ENCODE measurements at regions not wholly inside any gene's neighbourhood (a gene's known extent, or its start where the extent isn't known, plus 50 kb on each side); places are given as distances from the start of the nearest gene placed in this dataset.

GRCh38 chr20:60598528-60598927 is 640.3 kb downstream of the CDH26 start:
- DNase-seq (ENCODE audit: low read depth) = no peak

GRCh38 chr20:60599381-60599780 is 641.2 kb downstream of the CDH26 start:
- DNase-seq (ENCODE audit: low read depth) = no peak
- no peak overlapping the region for H3K4me3 ChIP-seq (ENCODE audit: control insufficient read depth, low read depth, low read length)
- no peak for TF ChIP-seq CTCF (conservative IDR thresholded peaks at IDR 0.05; ENCODE audit: control insufficient read depth, insufficient read depth, low read depth, low read length)

More at GRCh38 chr20:60598528-60598927, 640.3 kb downstream of the CDH26 start:
- no peak overlapping the region for H3K4me3 ChIP-seq (ENCODE audit: control insufficient read depth, low read depth, low read length)
- TF ChIP-seq CTCF (conservative IDR thresholded peaks at IDR 0.05; ENCODE audit: control insufficient read depth, insufficient read depth, low read depth, low read length) = no peak

- DNase-seq (ENCODE audit: low read depth) = no peak
- TF ChIP-seq CTCF (conservative IDR thresholded peaks at IDR 0.05; ENCODE audit: control insufficient read depth, insufficient read depth, low read depth, low read length) = no peak
- H3K4me3 ChIP-seq (ENCODE audit: control insufficient read depth, low read depth, low read length) = no peak overlapping the region
Observed at GRCh38 chr20:60600036-60600435, 641.8 kb downstream of the CDH26 start.

- no peak overlapping the region for H3K4me3 ChIP-seq (ENCODE audit: control insufficient read depth, low read depth, low read length)
- DNase-seq (ENCODE audit: low read depth) = no peak
- TF ChIP-seq CTCF (conservative IDR thresholded peaks at IDR 0.05; ENCODE audit: control insufficient read depth, insufficient read depth, low read depth, low read length) = no peak
Observed at GRCh38 chr20:60624066-60624465, 628.0 kb upstream of the CDH4 start.

GRCh38 chr20:60627751-60628565 is 624.1 kb upstream of the CDH4 start:
- no peak for DNase-seq (ENCODE audit: low read depth)
- H3K4me3 ChIP-seq (ENCODE audit: control insufficient read depth, low read depth, low read length) = no peak overlapping the region
- no peak for TF ChIP-seq CTCF (conservative IDR thresholded peaks at IDR 0.05; ENCODE audit: control insufficient read depth, insufficient read depth, low read depth, low read length)

GRCh38 chr20:60628749-60629148 is 623.3 kb upstream of the CDH4 start:
- H3K4me3 ChIP-seq (ENCODE audit: control insufficient read depth, low read depth, low read length) = no peak overlapping the region

More at GRCh38 chr20:60628749-60629148, 623.3 kb upstream of the CDH4 start:
- TF ChIP-seq CTCF (conservative IDR thresholded peaks at IDR 0.05; ENCODE audit: control insufficient read depth, insufficient read depth, low read depth, low read length) = no peak
- DNase-seq (ENCODE audit: low read depth) = no peak

Measured in fibroblast of mammary gland (primary cell).